ENCODE measurements at regions not wholly inside any gene's neighbourhood (a gene's known extent, or its start where the extent isn't known, plus 50 kb on each side); places are given as distances from the start of the nearest gene placed in this dataset.

GRCh38 chr4:100970414-100970813 is 376.9 kb downstream of the PPP3CA start:
- H3K4me3 ChIP-seq (ENCODE audit: low read depth, low read length): no peak overlapping the region
- TF ChIP-seq CTCF (IDR thresholded peaks at IDR 0.05; ENCODE audit: insufficient read depth, low read depth, low read length): no peak
- no peak for DNase-seq (ENCODE audit: low read depth)

- TF ChIP-seq CTCF (IDR thresholded peaks at IDR 0.05; ENCODE audit: insufficient read depth, low read depth, low read length): no peak
- no peak overlapping the region for H3K4me3 ChIP-seq (ENCODE audit: low read depth, low read length)
- DNase-seq (ENCODE audit: low read depth): no peak
Measured at GRCh38 chr4:100969925-100970324, 377.4 kb downstream of the PPP3CA start.

GRCh38 chr4:100968046-100968445 is 379.3 kb downstream of the PPP3CA start:
- DNase-seq (ENCODE audit: low read depth): no peak
- no peak overlapping the region for H3K4me3 ChIP-seq (ENCODE audit: low read depth, low read length)
- TF ChIP-seq CTCF (IDR thresholded peaks at IDR 0.05; ENCODE audit: insufficient read depth, low read depth, low read length): no peak

- TF ChIP-seq CTCF (IDR thresholded peaks at IDR 0.05; ENCODE audit: insufficient read depth, low read depth, low read length): no peak
- no peak overlapping the region for H3K4me3 ChIP-seq (ENCODE audit: low read depth, low read length)
- DNase-seq (ENCODE audit: low read depth): no peak
Measured at GRCh38 chr4:100963627-100964026, 383.7 kb downstream of the PPP3CA start.

DNA sequence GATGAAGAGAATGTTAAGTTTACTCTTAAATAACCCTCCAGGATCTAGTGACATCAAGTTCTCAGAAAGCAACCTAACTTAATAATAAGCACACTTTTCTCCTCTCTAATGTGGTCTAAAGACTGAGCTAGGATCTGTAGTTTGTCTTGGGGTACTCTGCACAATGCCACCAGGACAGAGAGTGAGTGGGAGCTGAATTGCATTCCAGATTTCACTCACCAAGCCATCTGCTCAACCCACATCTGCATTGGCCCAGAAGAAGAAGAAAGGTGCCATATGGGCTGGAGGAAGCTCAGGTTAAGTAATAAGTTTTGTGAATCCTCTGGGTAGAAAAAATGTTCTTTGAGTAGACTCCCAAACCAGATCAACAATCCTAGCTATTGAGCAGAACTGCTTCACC is 384.6 kb downstream of the PPP3CA start:
- TF ChIP-seq CTCF (IDR thresholded peaks at IDR 0.05; ENCODE audit: insufficient read depth, low read depth, low read length): no peak
- no peak overlapping the region for H3K4me3 ChIP-seq (ENCODE audit: low read depth, low read length)
- DNase-seq (ENCODE audit: low read depth): no peak

- no peak for TF ChIP-seq CTCF (IDR thresholded peaks at IDR 0.05; ENCODE audit: insufficient read depth, low read depth, low read length)
- H3K4me3 ChIP-seq (ENCODE audit: low read depth, low read length): no peak overlapping the region
- no peak for DNase-seq (ENCODE audit: low read depth)
Measured at GRCh38 chr4:100960232-100960631, 387.1 kb downstream of the PPP3CA start.

DNA sequence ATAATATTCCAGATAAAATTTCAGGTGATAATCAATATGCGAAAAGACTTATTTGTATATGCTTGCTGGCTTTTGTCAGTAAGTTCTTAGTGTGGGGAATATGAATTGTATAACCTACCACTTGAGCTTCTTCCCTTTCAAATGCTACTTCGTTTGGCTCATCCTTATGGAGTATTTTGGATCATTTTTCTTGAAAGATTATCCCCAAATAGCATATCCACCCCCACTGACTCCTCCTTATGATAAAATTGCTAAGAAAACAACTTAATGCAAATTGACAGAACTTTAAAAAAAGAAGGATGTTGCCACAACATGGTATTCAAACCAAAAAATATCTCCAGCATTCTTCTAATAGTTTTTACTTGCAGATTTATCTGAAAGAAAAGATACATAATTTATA is 393.3 kb downstream of the PPP3CA start:
- no peak for DNase-seq (ENCODE audit: low read depth)
- TF ChIP-seq CTCF (IDR thresholded peaks at IDR 0.05; ENCODE audit: insufficient read depth, low read depth, low read length): no peak
- H3K4me3 ChIP-seq (ENCODE audit: low read depth, low read length): no peak overlapping the region

Data from fibroblast of villous mesenchyme (primary cell).